ENCODE measurements at regions not wholly inside any gene's neighbourhood (a gene's known extent, or its start where the extent isn't known, plus 50 kb on each side); places are given as distances from the start of the nearest gene placed in this dataset.

DNA sequence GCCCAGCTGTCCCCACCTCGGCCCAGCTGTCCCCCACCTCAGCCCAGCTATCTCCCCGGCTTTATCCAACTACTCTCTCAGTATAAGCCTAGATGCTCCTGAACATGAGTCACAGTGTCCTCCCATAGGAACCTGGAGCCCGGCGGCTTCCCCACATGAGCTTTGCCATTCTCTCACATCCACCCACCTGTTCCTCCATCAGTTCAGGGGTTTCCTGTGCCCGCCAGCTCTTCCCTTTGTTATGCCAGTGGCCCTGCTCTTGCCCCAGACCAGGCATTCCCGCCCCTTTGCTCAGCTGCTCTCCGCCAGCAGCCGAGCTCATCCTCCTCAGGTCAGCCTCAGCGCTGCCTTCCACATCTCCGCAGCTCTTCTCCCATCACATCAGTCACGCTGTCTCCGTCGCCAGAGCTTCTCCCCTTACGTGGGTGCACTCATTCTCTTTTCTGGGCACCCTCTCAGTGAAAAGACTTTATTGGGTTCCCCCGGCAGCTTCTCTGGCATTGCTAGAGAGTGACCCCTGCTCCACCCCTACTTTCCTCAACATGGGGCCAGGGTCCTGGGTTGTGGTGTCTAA, 89.5 kb upstream of the CSF3R start:
- no peak overlapping the region for H3K4me3 ChIP-seq (ENCODE audit: extremely low read depth in 1 of 4, insufficient read depth in 2 of 4, low read depth in 3 of 4, low read length in 4 of 4)
- DNase-seq (ENCODE audit: low read depth in 1 of 2, low spot score in 2 of 2), result no peak

More for the DNA sequence above, 89.5 kb upstream of the CSF3R start:
- H3K9ac ChIP-seq (replicated peaks in 1 of 4; ENCODE audit: extremely low read depth in 1 of 4, low read depth in 3 of 4, low read length in 3 of 4), result no peak overlapping the region
- no peak for FAIRE-seq
- no peak overlapping the region for H2AFZ ChIP-seq (ENCODE audit: low read length)
- H3K14ac ChIP-seq (ENCODE audit: insufficient read length), result no peak overlapping the region
- no peaks in the 10 kb centered on the region; the same call in 1 of the 2 replicates for H3K23me2 ChIP-seq (ENCODE audit: low read depth, low read length)
- no peak overlapping the region for H3K23ac ChIP-seq (ENCODE audit: insufficient read length)
- H3K36me3 ChIP-seq (ENCODE audit: control insufficient read depth in 2 of 4, insufficient read depth in 4 of 4, low read length in 3 of 4), result no peaks in the 10 kb centered on the region
- POLR2A ChIA-PET (ENCODE audit: partially characterized antibody), result interaction anchor here (0.8 kb wide), 1 partner anchor 13 kb away, joined by 3 read pairs; no protein-coding TSS in a partner anchor
- 69% methylated on average over 13 of the region's 15 CpGs; no CpG with 5 or more reads in 1 of the 2 experiments for WGBS, 2 experiments (ENCODE audit: extremely low coverage in 1 of 2, insufficient coverage in 1 of 2, insufficient read length in 1 of 2, insufficient replicate concordance in 2 of 2, low coverage in 1 of 2, low lambda C conversion rate in 2 of 2, missing lambda C conversion rate in 1 of 2)
- no peaks in the 10 kb centered on the region for H3K79me2 ChIP-seq (ENCODE audit: control insufficient read depth in 1 of 2, insufficient read depth in 2 of 2, low read length in 2 of 2)
- H4K91ac ChIP-seq (replicated peaks; ENCODE audit: insufficient read length, low read length), result no peak overlapping the region
- no peak overlapping the region for H3K4ac ChIP-seq (replicated peaks; ENCODE audit: insufficient read length, low read depth, low read length)
- H2BK5ac ChIP-seq (ENCODE audit: low read depth, low read length), result no peak overlapping the region
- 0 out of 2 replicates have a peak overlapping the region, but pooled peaks have one; percentile 6 for H2AK5ac ChIP-seq (ENCODE audit: low read depth, low read length)
- no peaks in the 10 kb centered on the region for H4K20me1 ChIP-seq (replicated peaks in 1 of 2; ENCODE audit: control insufficient read depth in 1 of 2, insufficient read depth in 2 of 2, low read length in 2 of 2)
- no peak overlapping the region for H4K5ac ChIP-seq (ENCODE audit: insufficient read length, low read depth, low read length)
- no peaks in the 10 kb centered on the region for H3K79me1 ChIP-seq (ENCODE audit: low read depth, low read length)
- H2BK12ac ChIP-seq (ENCODE audit: low read depth, low read length), result peak overlapping the region; percentile 23; the same call in 1 of the 2 replicates
- no peak overlapping the region for H3K56ac ChIP-seq (replicated peaks; ENCODE audit: insufficient read length, low read depth, low read length)
- peaks cover 0 to 14% (median 6%) of the 10 kb centered on the region in 4 experiments; a peak in 5 of 7 replicates for H3K4me1 ChIP-seq (replicated peaks in 1 of 4; ENCODE audit: control insufficient read depth in 3 of 4, insufficient read depth in 4 of 4, low read length in 3 of 4)
- no peak overlapping the region for H4K8ac ChIP-seq (ENCODE audit: extremely low read depth, insufficient read depth, low read length)
- H3K27me3 ChIP-seq (replicated peaks in 1 of 4; ENCODE audit: control insufficient read depth in 3 of 4, extremely low read depth in 1 of 4, insufficient read depth in 3 of 4, low read length in 3 of 4), result no peaks in the 10 kb centered on the region; a peak in 2 of 7 replicates
- no peaks in the 10 kb centered on the region for H3K9me3 ChIP-seq (ENCODE audit: insufficient read depth in 2 of 2, low read depth in 1 of 2, low read length in 1 of 2)
- TF ChIP-seq TAF7 (optimal IDR thresholded peaks at IDR 0.05; ENCODE audit: borderline replicate concordance, low read depth, low read length) (no peak), CBX5 (IDR thresholded peaks at IDR 0.05; ENCODE audit: low read depth, low read length) (no peak), TEAD4 (IDR thresholded peaks at IDR 0.05; ENCODE audit: low read depth, low read length) (no peak), GABPA (IDR thresholded peaks at IDR 0.05; ENCODE audit: borderline replicate concordance, insufficient read depth, low read length) (no peak), RAD21 (IDR thresholded peaks at IDR 0.05 in 1 of 2, conservative IDR thresholded peaks at IDR 0.05 in 1 of 2; ENCODE audit: low read depth in 2 of 2, low read length in 2 of 2) (no peak), CTBP2 (IDR thresholded peaks at IDR 0.05; ENCODE audit: borderline replicate concordance, insufficient read depth, insufficient read length, low read length) (no peak)
- TF ChIP-seq, protein P1, sequence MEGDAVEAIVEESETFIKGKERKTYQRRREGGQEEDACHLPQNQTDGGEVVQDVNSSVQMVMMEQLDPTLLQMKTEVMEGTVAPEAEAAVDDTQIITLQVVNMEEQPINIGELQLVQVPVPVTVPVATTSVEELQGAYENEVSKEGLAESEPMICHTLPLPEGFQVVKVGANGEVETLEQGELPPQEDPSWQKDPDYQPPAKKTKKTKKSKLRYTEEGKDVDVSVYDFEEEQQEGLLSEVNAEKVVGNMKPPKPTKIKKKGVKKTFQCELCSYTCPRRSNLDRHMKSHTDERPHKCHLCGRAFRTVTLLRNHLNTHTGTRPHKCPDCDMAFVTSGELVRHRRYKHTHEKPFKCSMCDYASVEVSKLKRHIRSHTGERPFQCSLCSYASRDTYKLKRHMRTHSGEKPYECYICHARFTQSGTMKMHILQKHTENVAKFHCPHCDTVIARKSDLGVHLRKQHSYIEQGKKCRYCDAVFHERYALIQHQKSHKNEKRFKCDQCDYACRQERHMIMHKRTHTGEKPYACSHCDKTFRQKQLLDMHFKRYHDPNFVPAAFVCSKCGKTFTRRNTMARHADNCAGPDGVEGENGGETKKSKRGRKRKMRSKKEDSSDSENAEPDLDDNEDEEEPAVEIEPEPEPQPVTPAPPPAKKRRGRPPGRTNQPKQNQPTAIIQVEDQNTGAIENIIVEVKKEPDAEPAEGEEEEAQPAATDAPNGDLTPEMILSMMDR (IDR thresholded peaks at IDR 0.05; ENCODE audit: control extremely low read depth in 1 of 3, insufficient read depth in 1 of 3, low read depth in 1 of 3, low read length in 3 of 3), result no peak
- no peak overlapping the region; the same call in 1 of the 2 replicates for H2BK15ac ChIP-seq (ENCODE audit: low read length)
- H2BK120ac ChIP-seq (replicated peaks; ENCODE audit: low read depth, low read length), result no peak overlapping the region
- no peak overlapping the region for H2BK20ac ChIP-seq (ENCODE audit: low read length)
- H3K4me2 ChIP-seq (ENCODE audit: insufficient read depth in 1 of 2, low read depth in 2 of 2, low read length in 2 of 2), result peak overlapping the region in 1 of 2 experiments; percentile 6; a peak in 1 of 4 replicates
- CTCF ChIA-PET (ENCODE audit: partially characterized antibody), result interaction anchor here (1.1 to 9.4 kb wide), 11 partner anchors 11 to 452 kb away, joined by 3 to 125 read pairs (median 8); no protein-coding TSS in a partner anchor
- H3K27ac ChIP-seq (ENCODE audit: low read depth, low read length), result no peak overlapping the region
- H3K18ac ChIP-seq (ENCODE audit: extremely low read depth, low read length), result no peak overlapping the region; the same call in 1 of the 2 replicates

Measured in H1 (cell line).